Endothelial cell (in vitro differentiated cells): ENCODE measurements at regions not wholly inside any gene's neighbourhood (a gene's known extent, or its start where the extent isn't known, plus 50 kb on each side); places are given as distances from the start of the nearest gene placed in this dataset.

Experiments used
- DNase-seq: peaks from one replicate; pipeline ENCODE4 v3.0.0; 2021; ENCODE audit warnings: low spot score
- H3K27ac Mint-ChIP-seq: one replicate; pipeline ENCODE4 v1.8.0; 2021; ENCODE audit warnings: mixed read lengths, inconsistent platforms; ENCODE audit not compliant: unreplicated experiment
- H3K27me3 Mint-ChIP-seq: one replicate; pipeline ENCODE4 v1.8.0; 2021; ENCODE audit warnings: mild to moderate bottlenecking, moderate library complexity, mixed read lengths, inconsistent platforms; ENCODE audit not compliant: unreplicated experiment
- H3K36me3 Mint-ChIP-seq: one replicate; pipeline ENCODE4 v1.8.0; 2021; ENCODE audit warnings: mild to moderate bottlenecking, low read depth, mixed read lengths, inconsistent platforms; ENCODE audit not compliant: unreplicated experiment
- H3K4me1 Mint-ChIP-seq: one replicate; pipeline ENCODE4 v1.8.0; 2021; ENCODE audit warnings: mild to moderate bottlenecking, mixed read lengths, inconsistent platforms; ENCODE audit not compliant: unreplicated experiment
- H3K4me3 Mint-ChIP-seq: one replicate; pipeline ENCODE4 v1.8.0; 2021; ENCODE audit warnings: mild to moderate bottlenecking, mixed read lengths, inconsistent platforms; ENCODE audit not compliant: unreplicated experiment
- H3K9me3 Mint-ChIP-seq: one replicate; pipeline ENCODE4 v1.8.0; 2021; ENCODE audit warnings: mixed read lengths, inconsistent platforms; ENCODE audit not compliant: unreplicated experiment
- TF ChIP-seq, protein P1 (sequence below): fragments of 200-600 bp; sonication (generic); IDR thresholded peaks from one replicate; pipeline ENCODE4 v1.5.0; 2021; ENCODE audit warnings: antibody characterized with exemption; ENCODE audit not compliant: unreplicated experiment

- Mint-ChIP-seq H3K4me1 (no peaks in the 10 kb centered on the region), H3K27ac (no peak overlapping the region), H3K9me3 (no peaks in the 10 kb centered on the region), H3K4me3 (no peak overlapping the region), H3K27me3 (peaks cover 2% of the 10 kb centered on the region), H3K36me3 (no peaks in the 10 kb centered on the region)
- no peak for DNase-seq
- TF ChIP-seq, protein P1, sequence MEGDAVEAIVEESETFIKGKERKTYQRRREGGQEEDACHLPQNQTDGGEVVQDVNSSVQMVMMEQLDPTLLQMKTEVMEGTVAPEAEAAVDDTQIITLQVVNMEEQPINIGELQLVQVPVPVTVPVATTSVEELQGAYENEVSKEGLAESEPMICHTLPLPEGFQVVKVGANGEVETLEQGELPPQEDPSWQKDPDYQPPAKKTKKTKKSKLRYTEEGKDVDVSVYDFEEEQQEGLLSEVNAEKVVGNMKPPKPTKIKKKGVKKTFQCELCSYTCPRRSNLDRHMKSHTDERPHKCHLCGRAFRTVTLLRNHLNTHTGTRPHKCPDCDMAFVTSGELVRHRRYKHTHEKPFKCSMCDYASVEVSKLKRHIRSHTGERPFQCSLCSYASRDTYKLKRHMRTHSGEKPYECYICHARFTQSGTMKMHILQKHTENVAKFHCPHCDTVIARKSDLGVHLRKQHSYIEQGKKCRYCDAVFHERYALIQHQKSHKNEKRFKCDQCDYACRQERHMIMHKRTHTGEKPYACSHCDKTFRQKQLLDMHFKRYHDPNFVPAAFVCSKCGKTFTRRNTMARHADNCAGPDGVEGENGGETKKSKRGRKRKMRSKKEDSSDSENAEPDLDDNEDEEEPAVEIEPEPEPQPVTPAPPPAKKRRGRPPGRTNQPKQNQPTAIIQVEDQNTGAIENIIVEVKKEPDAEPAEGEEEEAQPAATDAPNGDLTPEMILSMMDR = no peak
Observed at GRCh38 chr20:24823989-24824693, 124.9 kb upstream of the CST7 start.

- no peaks in the 10 kb centered on the region for H3K36me3 Mint-ChIP-seq
- no peaks in the 10 kb centered on the region for H3K4me1 Mint-ChIP-seq
- H3K27me3 Mint-ChIP-seq = no peaks in the 10 kb centered on the region
- TF ChIP-seq, protein P1 = no peak
- H3K9me3 Mint-ChIP-seq = no peaks in the 10 kb centered on the region
- H3K27ac Mint-ChIP-seq = no peak overlapping the region
- DNase-seq = no peak
- no peak overlapping the region for H3K4me3 Mint-ChIP-seq
Observed at GRCh38 chr20:24825591-24825990, 123.5 kb upstream of the CST7 start.

GRCh38 chr20:24827603-24828295, 121.3 kb upstream of the CST7 start:
- Mint-ChIP-seq H3K27me3 (peaks cover 3% of the 10 kb centered on the region), H3K36me3 (no peaks in the 10 kb centered on the region), H3K9me3 (no peaks in the 10 kb centered on the region)

DNA sequence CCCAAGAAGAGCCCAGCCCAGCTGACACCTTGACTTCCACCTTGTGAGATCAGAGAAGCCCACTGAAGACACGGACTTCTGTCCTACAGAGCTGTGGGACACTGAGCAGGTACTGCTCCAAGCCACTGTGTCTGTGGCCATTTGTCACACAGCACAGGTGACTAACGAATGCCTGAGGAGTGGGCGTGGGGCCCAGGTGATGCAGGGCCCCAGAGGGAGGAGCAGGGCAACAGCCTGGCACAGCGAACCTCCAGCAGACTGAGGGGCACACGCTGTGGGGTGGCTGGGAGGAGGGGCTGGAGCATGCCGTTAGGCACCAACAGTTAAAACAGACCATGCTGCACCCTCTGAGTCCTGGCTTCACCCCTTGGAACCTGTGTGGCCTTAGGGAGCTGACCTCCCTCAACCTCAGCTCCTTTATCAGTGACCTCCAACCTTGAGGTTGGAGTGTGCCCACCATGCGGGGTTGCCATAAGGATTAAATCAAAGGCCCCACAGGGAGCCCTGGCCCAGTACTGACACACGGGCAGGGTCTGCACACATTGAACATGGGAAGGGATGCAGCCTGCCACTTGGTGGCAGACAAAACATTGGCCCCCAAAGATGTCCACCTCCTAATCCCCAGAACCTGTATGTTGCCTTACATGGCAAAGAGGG, 119.9 kb upstream of the CST7 start:
- Mint-ChIP-seq H3K4me1 (no peaks in the 10 kb centered on the region), H3K36me3 (no peaks in the 10 kb centered on the region), H3K4me3 (no peak overlapping the region), H3K27ac (no peak overlapping the region), H3K9me3 (no peaks in the 10 kb centered on the region), H3K27me3 (peaks cover 3% of the 10 kb centered on the region)
- TF ChIP-seq, protein P1 = no peak
- no peak for DNase-seq

More at GRCh38 chr20:24827603-24828295, 121.3 kb upstream of the CST7 start:
- no peaks in the 10 kb centered on the region for H3K4me1 Mint-ChIP-seq
- DNase-seq = no peak
- no peak overlapping the region for H3K27ac Mint-ChIP-seq
- TF ChIP-seq, protein P1 = no peak
- H3K4me3 Mint-ChIP-seq = no peak overlapping the region
